ENCODE measurements at regions not wholly inside any gene's neighbourhood (a gene's known extent, or its start where the extent isn't known, plus 50 kb on each side); places are given as distances from the start of the nearest gene placed in this dataset.

GRCh38 chr17:79417476-79417988 lies 193.3 kb downstream of the RBFOX3 start:
- Histone ChIP-seq H3K4me3 (ENCODE audit: low read length in 2 of 2) (no peak overlapping the region), H3K9ac (ENCODE audit: low read length in 2 of 2) (no peak overlapping the region), H3K4me1 (ENCODE audit: control insufficient read depth, insufficient read depth, low read length) (peaks cover 18% of the 10 kb centered on the region), H3K27me3 (ENCODE audit: control insufficient read depth in 1 of 2, insufficient read depth in 2 of 2, low read length in 2 of 2) (peaks cover 3 to 14% of the 10 kb centered on the region in 2 donors), H3K36me3 (ENCODE audit: control insufficient read depth in 2 of 2, insufficient read depth in 2 of 2, low read length in 2 of 2) (no peaks in the 10 kb centered on the region), H3K9me3 (ENCODE audit: control insufficient read depth in 2 of 2, low read length in 2 of 2) (no peaks in the 10 kb centered on the region), H3K27ac (ENCODE audit: low read length) (no peak overlapping the region)

GRCh38 chr17:79415909-79416308 lies 194.9 kb downstream of the RBFOX3 start:
- no peaks in the 10 kb centered on the region for H3K9me3 ChIP-seq (ENCODE audit: control insufficient read depth in 2 of 2, low read length in 2 of 2)
- H3K9ac ChIP-seq (ENCODE audit: low read length in 2 of 2), result no peak overlapping the region
- peaks cover 21% of the 10 kb centered on the region for H3K4me1 ChIP-seq (ENCODE audit: control insufficient read depth, insufficient read depth, low read length)
- no peak overlapping the region for H3K4me3 ChIP-seq (ENCODE audit: low read length in 2 of 2)
- peaks cover 3 to 18% of the 10 kb centered on the region in 2 donors for H3K27me3 ChIP-seq (ENCODE audit: control insufficient read depth in 1 of 2, insufficient read depth in 2 of 2, low read length in 2 of 2)
- H3K36me3 ChIP-seq (ENCODE audit: control insufficient read depth in 2 of 2, insufficient read depth in 2 of 2, low read length in 2 of 2), result no peaks in the 10 kb centered on the region
- no peak overlapping the region for H3K27ac ChIP-seq (ENCODE audit: low read length)

- Histone ChIP-seq H3K27ac (ENCODE audit: low read length) (no peak overlapping the region), H3K9ac (ENCODE audit: low read length in 2 of 2) (no peak overlapping the region), H3K4me3 (ENCODE audit: low read length in 2 of 2) (no peak overlapping the region), H3K4me1 (ENCODE audit: control insufficient read depth, insufficient read depth, low read length) (peaks cover 18% of the 10 kb centered on the region), H3K9me3 (ENCODE audit: control insufficient read depth in 2 of 2, low read length in 2 of 2) (no peaks in the 10 kb centered on the region), H3K27me3 (ENCODE audit: control insufficient read depth in 1 of 2, insufficient read depth in 2 of 2, low read length in 2 of 2) (peaks cover 3 to 18% of the 10 kb centered on the region in 2 donors), H3K36me3 (ENCODE audit: control insufficient read depth in 2 of 2, insufficient read depth in 2 of 2, low read length in 2 of 2) (no peaks in the 10 kb centered on the region)
These were observed 195.5 kb downstream of the RBFOX3 start for GRCh38 chr17:79415365-79415764.

- Histone ChIP-seq H3K9ac (ENCODE audit: low read length in 2 of 2) (no peak overlapping the region), H3K4me3 (ENCODE audit: low read length in 2 of 2) (no peak overlapping the region), H3K4me1 (ENCODE audit: control insufficient read depth, insufficient read depth, low read length) (peaks cover 17% of the 10 kb centered on the region), H3K36me3 (ENCODE audit: control insufficient read depth in 2 of 2, insufficient read depth in 2 of 2, low read length in 2 of 2) (no peaks in the 10 kb centered on the region), H3K27ac (ENCODE audit: low read length) (no peak overlapping the region), H3K27me3 (ENCODE audit: control insufficient read depth in 1 of 2, insufficient read depth in 2 of 2, low read length in 2 of 2) (peaks cover 3 to 21% of the 10 kb centered on the region in 2 donors), H3K9me3 (ENCODE audit: control insufficient read depth in 2 of 2, low read length in 2 of 2) (no peaks in the 10 kb centered on the region)
These were observed 196.0 kb downstream of the RBFOX3 start for GRCh38 chr17:79414793-79415211.

GRCh38 chr17:79414063-79414792 lies 196.6 kb downstream of the RBFOX3 start:
- H3K36me3 ChIP-seq (ENCODE audit: control insufficient read depth in 2 of 2, insufficient read depth in 2 of 2, low read length in 2 of 2), result no peaks in the 10 kb centered on the region
- H3K4me1 ChIP-seq (ENCODE audit: control insufficient read depth, insufficient read depth, low read length), result peaks cover 17% of the 10 kb centered on the region
- H3K27ac ChIP-seq (ENCODE audit: low read length), result no peak overlapping the region
- no peak overlapping the region for H3K4me3 ChIP-seq (ENCODE audit: low read length in 2 of 2)
- H3K9ac ChIP-seq (ENCODE audit: low read length in 2 of 2), result no peak overlapping the region
- no peaks in the 10 kb centered on the region for H3K9me3 ChIP-seq (ENCODE audit: control insufficient read depth in 2 of 2, low read length in 2 of 2)
- H3K27me3 ChIP-seq (ENCODE audit: control insufficient read depth in 1 of 2, insufficient read depth in 2 of 2, low read length in 2 of 2), result peaks cover 3 to 21% of the 10 kb centered on the region in 2 donors

GRCh38 chr17:79413611-79414010 lies 197.2 kb downstream of the RBFOX3 start:
- Histone ChIP-seq H3K4me3 (ENCODE audit: low read length in 2 of 2) (no peak overlapping the region), H3K27me3 (ENCODE audit: control insufficient read depth in 1 of 2, insufficient read depth in 2 of 2, low read length in 2 of 2) (peaks cover 3 to 21% of the 10 kb centered on the region in 2 donors), H3K27ac (ENCODE audit: low read length) (no peak overlapping the region), H3K9ac (ENCODE audit: low read length in 2 of 2) (no peak overlapping the region), H3K36me3 (ENCODE audit: control insufficient read depth in 2 of 2, insufficient read depth in 2 of 2, low read length in 2 of 2) (no peaks in the 10 kb centered on the region), H3K9me3 (ENCODE audit: control insufficient read depth in 2 of 2, low read length in 2 of 2) (no peaks in the 10 kb centered on the region), H3K4me1 (ENCODE audit: control insufficient read depth, insufficient read depth, low read length) (peaks cover 17% of the 10 kb centered on the region)

- H3K9ac ChIP-seq (ENCODE audit: low read length in 2 of 2), result no peak overlapping the region
- peaks cover 3 to 21% of the 10 kb centered on the region in 2 donors for H3K27me3 ChIP-seq (ENCODE audit: control insufficient read depth in 1 of 2, insufficient read depth in 2 of 2, low read length in 2 of 2)
- no peak overlapping the region for H3K27ac ChIP-seq (ENCODE audit: low read length)
- no peak overlapping the region for H3K4me3 ChIP-seq (ENCODE audit: low read length in 2 of 2)
- H3K4me1 ChIP-seq (ENCODE audit: control insufficient read depth, insufficient read depth, low read length), result peaks cover 17% of the 10 kb centered on the region
- no peaks in the 10 kb centered on the region for H3K36me3 ChIP-seq (ENCODE audit: control insufficient read depth in 2 of 2, insufficient read depth in 2 of 2, low read length in 2 of 2)
- no peaks in the 10 kb centered on the region for H3K9me3 ChIP-seq (ENCODE audit: control insufficient read depth in 2 of 2, low read length in 2 of 2)
These were observed 197.9 kb downstream of the RBFOX3 start for GRCh38 chr17:79412886-79413390.

- H3K9ac ChIP-seq (ENCODE audit: low read length in 2 of 2), result no peak overlapping the region
- H3K27ac ChIP-seq (ENCODE audit: low read length), result no peak overlapping the region
- H3K36me3 ChIP-seq (ENCODE audit: control insufficient read depth in 2 of 2, insufficient read depth in 2 of 2, low read length in 2 of 2), result no peaks in the 10 kb centered on the region
- peaks cover 7 to 24% of the 10 kb centered on the region in 2 donors for H3K27me3 ChIP-seq (ENCODE audit: control insufficient read depth in 1 of 2, insufficient read depth in 2 of 2, low read length in 2 of 2)
- no peak overlapping the region for H3K4me3 ChIP-seq (ENCODE audit: low read length in 2 of 2)
- no peaks in the 10 kb centered on the region for H3K9me3 ChIP-seq (ENCODE audit: control insufficient read depth in 2 of 2, low read length in 2 of 2)
- H3K4me1 ChIP-seq (ENCODE audit: control insufficient read depth, insufficient read depth, low read length), result peaks cover 17% of the 10 kb centered on the region
These were observed 198.7 kb downstream of the RBFOX3 start for GRCh38 chr17:79412110-79412509.

GRCh38 chr17:79411419-79411818 lies 199.4 kb downstream of the RBFOX3 start:
- Histone ChIP-seq H3K27me3 (ENCODE audit: control insufficient read depth in 1 of 2, insufficient read depth in 2 of 2, low read length in 2 of 2) (peaks cover 11 to 19% of the 10 kb centered on the region in 2 donors), H3K9ac (ENCODE audit: low read length in 2 of 2) (no peak overlapping the region), H3K4me1 (ENCODE audit: control insufficient read depth, insufficient read depth, low read length) (peaks cover 17% of the 10 kb centered on the region), H3K9me3 (ENCODE audit: control insufficient read depth in 2 of 2, low read length in 2 of 2) (no peaks in the 10 kb centered on the region), H3K4me3 (ENCODE audit: low read length in 2 of 2) (no peak overlapping the region), H3K36me3 (ENCODE audit: control insufficient read depth in 2 of 2, insufficient read depth in 2 of 2, low read length in 2 of 2) (no peaks in the 10 kb centered on the region), H3K27ac (ENCODE audit: low read length) (no peak overlapping the region)

GRCh38 chr17:79410681-79411080 lies 200.2 kb downstream of the RBFOX3 start:
- H3K27me3 ChIP-seq (ENCODE audit: control insufficient read depth in 1 of 2, insufficient read depth in 2 of 2, low read length in 2 of 2), result peaks cover 14 to 23% of the 10 kb centered on the region in 2 donors
- peaks cover 17% of the 10 kb centered on the region for H3K4me1 ChIP-seq (ENCODE audit: control insufficient read depth, insufficient read depth, low read length)
- no peaks in the 10 kb centered on the region for H3K9me3 ChIP-seq (ENCODE audit: control insufficient read depth in 2 of 2, low read length in 2 of 2)
- H3K4me3 ChIP-seq (ENCODE audit: low read length in 2 of 2), result no peak overlapping the region
- no peak overlapping the region for H3K9ac ChIP-seq (ENCODE audit: low read length in 2 of 2)
- H3K36me3 ChIP-seq (ENCODE audit: control insufficient read depth in 2 of 2, insufficient read depth in 2 of 2, low read length in 2 of 2), result no peaks in the 10 kb centered on the region
- H3K27ac ChIP-seq (ENCODE audit: low read length), result no peak overlapping the region

- Histone ChIP-seq H3K9ac (ENCODE audit: low read length in 2 of 2) (no peak overlapping the region), H3K4me1 (ENCODE audit: control insufficient read depth, insufficient read depth, low read length) (peaks cover 10% of the 10 kb centered on the region), H3K27ac (ENCODE audit: low read length) (no peak overlapping the region), H3K36me3 (ENCODE audit: control insufficient read depth in 2 of 2, insufficient read depth in 2 of 2, low read length in 2 of 2) (no peaks in the 10 kb centered on the region), H3K4me3 (ENCODE audit: low read length in 2 of 2) (no peak overlapping the region), H3K27me3 (ENCODE audit: control insufficient read depth in 1 of 2, insufficient read depth in 2 of 2, low read length in 2 of 2) (peaks cover 15 to 24% of the 10 kb centered on the region in 2 donors), H3K9me3 (ENCODE audit: control insufficient read depth in 2 of 2, low read length in 2 of 2) (no peaks in the 10 kb centered on the region)
These were observed 202.6 kb downstream of the RBFOX3 start for GRCh38 chr17:79408251-79408650.
